SK-N-SH (cell line): ENCODE measurements at regions not wholly inside any gene's neighbourhood (a gene's known extent, or its start where the extent isn't known, plus 50 kb on each side); places are given as distances from the start of the nearest gene placed in this dataset.

Experiments
- CTCF ChIA-PET: fragments of 300-600, 350-600 bp; formaldehyde crosslinking; extraction: SDS; loops from one replicate; lab custom pipeline; 2021; lab: Yijun Ruan, JAX
- POLR2A ChIA-PET: fragments of 350-600 bp; sonication (Branson Sonifier 250); formaldehyde crosslinking; extraction: SDS; loops from one replicate; lab custom pipeline; 2020; ENCODE audit warnings: antibody characterized with exemption, inconsistent platforms; lab: Yijun Ruan, JAX
- DNase-seq: peaks from one replicate; pipeline ENCODE4 v3.0.0; 2012
- H2AFZ ChIP-seq: fragments of 200-600 bp; sonication (generic); 2 replicates; pipeline ENCODE4 v1.8.1; 2016; ENCODE audit warnings: antibody characterized with exemption, mild to moderate bottlenecking, low read depth
- H3F3A ChIP-seq: fragments of 200-600 bp; sonication (generic); replicated peaks from 2 replicates; pipeline ENCODE3; 2016; ENCODE audit warnings: antibody characterized with exemption, mild to moderate bottlenecking; ENCODE audit not compliant: insufficient read depth
- H3K27ac ChIP-seq, 2 experiments: fragments of 200-500 bp in 1 of 2; fragments of 200-600 bp in 1 of 2; sonication (Bioruptor generic) in 1 of 2; sonication (generic), shearing (Covaris generic) in 1 of 2; 2 replicates each; pipeline versions ENCODE4 v1.5.1 to v1.6.1; 2014 to 2016; ENCODE audit warnings: low read depth in 2 of 2, inconsistent platforms in 1 of 2, low read length in 1 of 2, mild to moderate bottlenecking in 1 of 2, mixed read lengths in 1 of 2
- H3K27me3 ChIP-seq: fragments of 200-600 bp; sonication (generic), shearing (Covaris generic); 2 replicates; pipeline ENCODE4 v1.6.1; 2016; ENCODE audit warnings: mixed run types; ENCODE audit not compliant: insufficient read depth
- H3K36me3 ChIP-seq, 2 experiments: fragments of 200-500 bp in 1 of 2; fragments of 200-600 bp in 1 of 2; sonication (Bioruptor generic) in 1 of 2; sonication (generic) in 1 of 2; replicated peaks in 1 of 2; 2 replicates each; pipeline versions ENCODE3 to v1.5.1; 2014 to 2016; ENCODE audit warnings: low read length in 1 of 2, mild to moderate bottlenecking in 1 of 2; ENCODE audit not compliant: insufficient read depth in 2 of 2, control insufficient read depth in 1 of 2
- H3K4me1 ChIP-seq, 2 experiments: fragments of 200-500 bp in 1 of 2; fragments of 200-600 bp in 1 of 2; sonication (Bioruptor generic) in 1 of 2; sonication (generic), shearing (Covaris generic) in 1 of 2; 2 replicates each; pipeline versions ENCODE4 v1.5.1 to v1.6.1; 2014 to 2016; ENCODE audit warnings: low read depth in 1 of 2, low read length in 1 of 2, mixed run types in 1 of 2; ENCODE audit not compliant: insufficient read depth in 2 of 2, control insufficient read depth in 1 of 2
- H3K4me2 ChIP-seq: fragments of 200-600 bp; sonication (generic), shearing (Covaris generic); 2 replicates; pipeline ENCODE4 v1.6.1; 2017; ENCODE audit warnings: mixed run types
- H3K4me3 ChIP-seq, 2 experiments: fragments of 200-500 bp in 1 of 2; fragments of 200-600 bp in 1 of 2; sonication (Bioruptor generic) in 1 of 2; sonication (generic), shearing (Covaris generic) in 1 of 2; 2 replicates each; pipeline versions ENCODE4 v1.5.1 to v1.8.1; 2014 to 2016; ENCODE audit warnings: low read depth in 2 of 2, inconsistent platforms in 1 of 2, low read length in 1 of 2, mild to moderate bottlenecking in 1 of 2, mixed read lengths in 1 of 2, moderate library complexity in 1 of 2
- H3K79me2 ChIP-seq: fragments of 200-600 bp; sonication (generic); 2 replicates; pipeline ENCODE4 v1.8.1; 2017; ENCODE audit warnings: mild to moderate bottlenecking; ENCODE audit not compliant: insufficient read depth
- H3K9ac ChIP-seq: fragments of 200-600 bp; sonication (generic); 2 replicates; pipeline ENCODE4 v1.6.1; 2017; ENCODE audit warnings: mixed run types
- H3K9me2 ChIP-seq: fragments of 200-600 bp; sonication (generic); 2 replicates; pipeline ENCODE4 v1.6.1; 2017; ENCODE audit warnings: mixed run types
- H3K9me3 ChIP-seq: fragments of 200-600 bp; sonication (generic); 2 replicates; pipeline ENCODE4 v1.6.1; 2017; ENCODE audit warnings: mixed run types, mild to moderate bottlenecking, moderate library complexity
- H4K20me1 ChIP-seq: fragments of 200-600 bp; sonication (generic); 2 replicates; pipeline ENCODE4 v1.6.1; 2017; ENCODE audit warnings: mild to moderate bottlenecking, mixed run types; ENCODE audit not compliant: insufficient read depth
- ELF1 ChIP-seq: IDR thresholded peaks from 2 replicates; pipeline ENCODE4 v1.4.0; 2012
- EP300 ChIP-seq, 2 experiments: IDR thresholded peaks; 2 replicates each; pipeline versions ENCODE4 v1.4.0 to v1.6.1; 2012; ENCODE audit warnings: borderline replicate concordance in 1 of 2, low read depth in 1 of 2, low read length in 1 of 2
- EZH2phosphoT487 ChIP-seq: fragments of 200-600 bp; sonication (generic); IDR thresholded peaks from 2 replicates; pipeline ENCODE4 v1.6.1; 2017; ENCODE audit warnings: low read depth, mixed run types, mild to moderate bottlenecking, antibody characterized with exemption, moderate library complexity, borderline replicate concordance
- FOSL2 ChIP-seq: IDR thresholded peaks from 2 replicates; pipeline ENCODE4 v1.4.0; 2012; ENCODE audit warnings: low read depth, mild to moderate bottlenecking, moderate library complexity, borderline replicate concordance
- GATA2 ChIP-seq: sonication (generic); formaldehyde crosslinking; IDR thresholded peaks from 2 replicates; pipeline ENCODE4 v1.5.0; 2020; ENCODE audit warnings: mild to moderate bottlenecking, missing genetic modification reagents
- MXI1 ChIP-seq: IDR thresholded peaks from 2 replicates; pipeline ENCODE4 v1.6.1; 2012; ENCODE audit warnings: mild to moderate bottlenecking, low read depth, low read length, improper control_type of control experiment
- NRF1 ChIP-seq: IDR thresholded peaks from 2 replicates; pipeline ENCODE4 v1.6.1; 2012; ENCODE audit warnings: low read depth, mild to moderate bottlenecking, low read length
- PBX3 ChIP-seq: IDR thresholded peaks from 2 replicates; pipeline ENCODE4; 2012
- POLR2AphosphoS5 ChIP-seq: IDR thresholded peaks from 2 replicates; pipeline ENCODE4 v1.6.1; 2012; ENCODE audit warnings: low read depth, low read length
- SIN3A ChIP-seq: IDR thresholded peaks from 2 replicates; pipeline ENCODE4 v1.6.1; 2012; ENCODE audit warnings: low read depth, mild to moderate bottlenecking, low read length, moderate library complexity, borderline replicate concordance
- SMC3 ChIP-seq: IDR thresholded peaks from 2 replicates; pipeline ENCODE4 v1.6.1; 2012; ENCODE audit warnings: low read depth, low read length, improper control_type of control experiment
- TCF12 ChIP-seq: IDR thresholded peaks from 2 replicates; pipeline ENCODE4 v1.4.0; 2012
- TEAD4 ChIP-seq: IDR thresholded peaks from 2 replicates; pipeline ENCODE4 v1.4.0; 2012; ENCODE audit warnings: mild to moderate bottlenecking, borderline replicate concordance; ENCODE audit not compliant: insufficient read depth
- ZBTB33 ChIP-seq: IDR thresholded peaks from 2 replicates; pipeline ENCODE4 v1.4.0; 2012; ENCODE audit warnings: low read depth, borderline replicate concordance
- WGBS: methylation state at CpG from one replicate; pipeline ENCODE4 v1.1.6; 2017; ENCODE audit warnings: low lambda C conversion rate; 5-methylcytosine and 5-hydroxymethylcytosine counted together
- TF ChIP-seq, protein P1 (sequence below): fragments of 150-350 bp; IDR thresholded peaks from 2 replicates; pipeline ENCODE4 v1.6.1; 2017; ENCODE audit warnings: antibody characterized with exemption, low read length, low read depth, borderline replicate concordance
- TF ChIP-seq, protein P2 (sequence below): fragments of 200-600 bp; sonication (generic); IDR thresholded peaks from 2 replicates; pipeline ENCODE4 v1.6.1; 2017; ENCODE audit warnings: antibody characterized with exemption, mild to moderate bottlenecking, moderate library complexity
- TF ChIP-seq, protein P3 (sequence below): fragments of 150-350 bp; IDR thresholded peaks from 2 replicates; pipeline ENCODE4 v1.6.1; 2016; ENCODE audit warnings: mild to moderate bottlenecking, low read depth, low read length

- TF ChIP-seq NRF1 (no peak), ZBTB33 (no peak), SMC3 (no peak), MXI1 (no peak), GATA2 (CRISPR knock-in tag) (no peak), TCF12 (no peak), PBX3 (no peak), EP300 (IDR thresholded peaks at IDR 0.05; ENCODE audit: borderline replicate concordance in 1 of 2, low read depth in 1 of 2, low read length in 1 of 2) (no peak)
- TF ChIP-seq, protein P1, sequence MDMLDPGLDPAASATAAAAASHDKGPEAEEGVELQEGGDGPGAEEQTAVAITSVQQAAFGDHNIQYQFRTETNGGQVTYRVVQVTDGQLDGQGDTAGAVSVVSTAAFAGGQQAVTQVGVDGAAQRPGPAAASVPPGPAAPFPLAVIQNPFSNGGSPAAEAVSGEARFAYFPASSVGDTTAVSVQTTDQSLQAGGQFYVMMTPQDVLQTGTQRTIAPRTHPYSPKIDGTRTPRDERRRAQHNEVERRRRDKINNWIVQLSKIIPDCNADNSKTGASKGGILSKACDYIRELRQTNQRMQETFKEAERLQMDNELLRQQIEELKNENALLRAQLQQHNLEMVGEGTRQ, result no peak
- Histone ChIP-seq H3K9ac (no peak overlapping the region), H3K36me3 (no peaks in the 10 kb centered on the region), H3K4me3 (no peak overlapping the region), H3K4me2 (no peak overlapping the region), H3K4me1 (no peaks in the 10 kb centered on the region; a peak in 1 of 4 replicates), H3K9me3 (no peaks in the 10 kb centered on the region), H3K79me2 (no peaks in the 10 kb centered on the region), H3K27ac (no peak overlapping the region), H3K27me3 (no peaks in the 10 kb centered on the region), H4K20me1 (no peaks in the 10 kb centered on the region), H3K9me2 (no peaks in the 10 kb centered on the region), H2AFZ (0 out of 2 replicates have a peak overlapping the region, but pooled peaks have one; percentile 24), H3F3A (no peaks in the 10 kb centered on the region)
- WGBS, result 90% methylated on average over 8 of the region's 8 CpGs
- ChIA-PET POLR2A (no interaction called here), CTCF (interaction anchor here (0.6 to 1.9 kb wide), 3 partner anchors 9 to 99 kb away, joined by 3 to 7 read pairs (median 3); no protein-coding TSS in a partner anchor)
- DNase-seq, result no peak
Measured at GRCh38 chr2:222805591-222806304, 55.1 kb upstream of the ACSL3 start.

DNA sequence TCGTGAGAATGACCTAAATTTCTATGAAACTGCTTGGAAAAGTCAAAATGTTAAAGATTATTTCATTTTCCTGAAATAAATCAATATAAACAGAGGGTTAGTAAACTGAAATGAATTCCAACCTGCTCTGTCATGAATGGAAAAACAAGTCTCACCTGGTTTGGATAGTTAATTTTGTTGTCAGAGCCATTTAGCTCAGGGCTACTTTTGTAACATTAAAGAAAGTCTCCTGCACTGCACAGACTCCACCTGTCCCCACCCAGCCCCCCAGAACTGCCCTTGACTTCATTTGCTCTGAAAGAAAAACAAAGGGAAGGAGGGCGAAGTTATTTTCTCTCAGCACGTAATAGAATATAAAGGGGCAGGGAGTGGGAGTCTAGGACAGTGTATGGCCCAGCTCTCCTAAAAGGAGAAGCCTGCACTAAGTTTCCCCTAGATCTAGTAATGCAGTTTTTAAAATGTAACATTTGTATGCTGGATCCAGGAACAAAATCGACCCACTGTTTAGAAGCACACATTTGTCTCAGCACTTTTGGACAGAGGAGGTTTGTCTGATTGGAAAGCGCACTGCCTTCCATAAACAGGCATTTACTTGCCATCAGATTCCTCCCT, 54.2 kb upstream of the ACSL3 start:
- H3K9me3 ChIP-seq, result no peaks in the 10 kb centered on the region
- no peak overlapping the region for H3K27ac ChIP-seq
- no peak for DNase-seq
- ChIA-PET CTCF (interaction anchor here (0.8 to 2.4 kb wide), 3 partner anchors 9 to 116 kb away, joined by 3 to 8 read pairs (median 7); no protein-coding TSS in a partner anchor), POLR2A (no interaction called here)
- no peaks in the 10 kb centered on the region; a peak in 1 of 4 replicates for H3K4me1 ChIP-seq
- H3F3A ChIP-seq, result no peaks in the 10 kb centered on the region
- 56% methylated on average over 5 of the region's 5 CpGs for WGBS
- no peaks in the 10 kb centered on the region for H4K20me1 ChIP-seq
- no peaks in the 10 kb centered on the region for H3K27me3 ChIP-seq
- no peak overlapping the region for H3K4me2 ChIP-seq
- no peaks in the 10 kb centered on the region for H3K36me3 ChIP-seq
- H3K79me2 ChIP-seq, result no peaks in the 10 kb centered on the region
- H3K9me2 ChIP-seq, result no peaks in the 10 kb centered on the region
- H3K9ac ChIP-seq, result no peak overlapping the region
- H2AFZ ChIP-seq, result no peak overlapping the region
- no peak overlapping the region for H3K4me3 ChIP-seq
- TF ChIP-seq POLR2AphosphoS5, result no peak
- TF ChIP-seq FOSL2, result no peak
- no peak for TF ChIP-seq NRF1
- TF ChIP-seq SIN3A, result no peak
- TF ChIP-seq, protein P2, sequence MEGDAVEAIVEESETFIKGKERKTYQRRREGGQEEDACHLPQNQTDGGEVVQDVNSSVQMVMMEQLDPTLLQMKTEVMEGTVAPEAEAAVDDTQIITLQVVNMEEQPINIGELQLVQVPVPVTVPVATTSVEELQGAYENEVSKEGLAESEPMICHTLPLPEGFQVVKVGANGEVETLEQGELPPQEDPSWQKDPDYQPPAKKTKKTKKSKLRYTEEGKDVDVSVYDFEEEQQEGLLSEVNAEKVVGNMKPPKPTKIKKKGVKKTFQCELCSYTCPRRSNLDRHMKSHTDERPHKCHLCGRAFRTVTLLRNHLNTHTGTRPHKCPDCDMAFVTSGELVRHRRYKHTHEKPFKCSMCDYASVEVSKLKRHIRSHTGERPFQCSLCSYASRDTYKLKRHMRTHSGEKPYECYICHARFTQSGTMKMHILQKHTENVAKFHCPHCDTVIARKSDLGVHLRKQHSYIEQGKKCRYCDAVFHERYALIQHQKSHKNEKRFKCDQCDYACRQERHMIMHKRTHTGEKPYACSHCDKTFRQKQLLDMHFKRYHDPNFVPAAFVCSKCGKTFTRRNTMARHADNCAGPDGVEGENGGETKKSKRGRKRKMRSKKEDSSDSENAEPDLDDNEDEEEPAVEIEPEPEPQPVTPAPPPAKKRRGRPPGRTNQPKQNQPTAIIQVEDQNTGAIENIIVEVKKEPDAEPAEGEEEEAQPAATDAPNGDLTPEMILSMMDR, result no peak
- TF ChIP-seq TEAD4, result no peak
- TF ChIP-seq PBX3, result no peak
- TF ChIP-seq, protein P3, sequence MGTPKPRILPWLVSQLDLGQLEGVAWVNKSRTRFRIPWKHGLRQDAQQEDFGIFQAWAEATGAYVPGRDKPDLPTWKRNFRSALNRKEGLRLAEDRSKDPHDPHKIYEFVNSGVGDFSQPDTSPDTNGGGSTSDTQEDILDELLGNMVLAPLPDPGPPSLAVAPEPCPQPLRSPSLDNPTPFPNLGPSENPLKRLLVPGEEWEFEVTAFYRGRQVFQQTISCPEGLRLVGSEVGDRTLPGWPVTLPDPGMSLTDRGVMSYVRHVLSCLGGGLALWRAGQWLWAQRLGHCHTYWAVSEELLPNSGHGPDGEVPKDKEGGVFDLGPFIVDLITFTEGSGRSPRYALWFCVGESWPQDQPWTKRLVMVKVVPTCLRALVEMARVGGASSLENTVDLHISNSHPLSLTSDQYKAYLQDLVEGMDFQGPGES, result no peak
- TF ChIP-seq SMC3, result no peak
- no peak for TF ChIP-seq EZH2phosphoT487
- TF ChIP-seq ELF1, result no peak
